Right lobe of liver (tissue), 6 donors: ENCODE measurements at regions not wholly inside any gene's neighbourhood (a gene's known extent, or its start where the extent isn't known, plus 50 kb on each side); places are given as distances from the start of the nearest gene placed in this dataset.

Source experiments
- ATAC-seq, 4 donors: fragments of 200-7000 bp; cut with Tn5 transposase; one replicate each; pipeline ENCODE4 v1.9.1; 2020; ENCODE audit warnings: mild to moderate bottlenecking in 4 of 4, moderate library complexity in 4 of 4
- DNase-seq, 3 donors: peaks; one replicate each; pipeline ENCODE4 v3.0.0-alpha.2; 2020
- H3K27ac ChIP-seq, 3 donors: fragments of 200-600 bp; one replicate each; pipeline ENCODE4 v1.8.0; 2022
- H3K27me3 ChIP-seq, 2 donors: fragments of 200-600 bp; one replicate each; pipeline ENCODE4 v1.8.0; 2022
- H3K36me3 ChIP-seq, 4 donors: fragments of 200-600 bp; sonication (generic) in 1 of 4; one replicate each; pipeline versions ENCODE4 v1.5.1 to v1.8.0; 2017 to 2022; ENCODE audit warnings: control low read depth in 1 of 4
- H3K4me1 ChIP-seq, 4 donors: fragments of 200-600 bp; sonication (generic) in 1 of 4; one replicate each; pipeline versions ENCODE4 v1.5.1 to v1.8.0; 2017 to 2022; ENCODE audit warnings: control low read depth in 1 of 4
- H3K4me3 ChIP-seq, 3 donors: fragments of 200-600 bp; one replicate each; pipeline ENCODE4 v1.8.0; 2022
- H3K9me3 ChIP-seq, 4 donors: fragments of 200-600 bp; sonication (generic) in 1 of 4; one replicate each; pipeline versions ENCODE4 v1.5.1 to v1.8.0; 2017 to 2022; ENCODE audit warnings: control low read depth in 1 of 4
- POLR2A ChIP-seq: fragments of 450-650 bp; IDR thresholded peaks from one replicate; pipeline ENCODE4 v1.6.1; 2017; ENCODE audit warnings: antibody characterized with exemption, mild to moderate bottlenecking
- WGBS: methylation state at CpG from one replicate; pipeline ENCODE4 v1.1.6; 2018; ENCODE audit warnings: low coverage, low lambda C conversion rate; ENCODE audit not compliant: insufficient coverage; ENCODE audit errors: missing lambda C conversion rate; 5-methylcytosine and 5-hydroxymethylcytosine counted together
- intact Hi-C, 2 donors: fragments of 100-400 bp; cut with DNase I; formaldehyde crosslinking; loops; one replicate each; pipeline versions ENCODE4 v1.11.2 to v1.14.1; 2022
- TF ChIP-seq, protein P1 (sequence below), 4 donors: fragments of 200-600 bp in 3 of 4; fragments of 450-650 bp in 1 of 4; IDR thresholded peaks; one replicate each; pipeline versions ENCODE4 v1.5.1 to v1.8.0; 2016 to 2022; ENCODE audit warnings: antibody characterized with exemption in 4 of 4, mild to moderate bottlenecking in 2 of 4
- donor health status: DM: no; HTN: yes; CAD: no.
- donor health status: DM: no; HTN: no; CAD: no.
- donor health status: DM: no; HTN: no; CAD: no.
- donor health status: DM: no; HTN: yes; CAD: no.
- donor health status: DM: no; HTN: yes; CAD: no.

DNA sequence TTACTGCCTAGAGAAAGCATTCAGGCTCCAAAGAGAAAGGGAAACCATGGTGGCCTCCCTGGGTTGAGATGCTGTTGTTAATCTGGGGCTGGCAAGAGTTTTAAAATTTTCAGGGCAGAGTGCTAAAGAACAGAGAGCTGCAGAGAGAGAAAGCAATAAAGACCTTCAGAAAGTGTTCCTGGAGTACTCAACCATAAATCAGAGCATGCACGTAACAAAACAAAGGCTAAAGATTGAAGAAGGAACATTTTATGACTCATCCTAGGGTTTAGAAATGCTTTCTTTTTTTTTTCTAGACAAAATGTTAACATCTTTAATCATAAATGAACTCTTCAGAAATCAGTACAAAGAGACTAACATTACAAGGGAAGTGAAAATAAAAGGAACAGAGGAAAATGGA is 562.3 kb upstream of the NDST4 start:
- 41% methylated on average over 1 of the region's 1 CpG for WGBS
- H3K4me3 ChIP-seq, result no peak overlapping the region
- no peaks in the 10 kb centered on the region for H3K4me1 ChIP-seq
- no peak overlapping the region for H3K27ac ChIP-seq
- DNase-seq, result no peak
- intact Hi-C loops, result no loop called here
- no peak for ATAC-seq
- TF ChIP-seq, protein P1, sequence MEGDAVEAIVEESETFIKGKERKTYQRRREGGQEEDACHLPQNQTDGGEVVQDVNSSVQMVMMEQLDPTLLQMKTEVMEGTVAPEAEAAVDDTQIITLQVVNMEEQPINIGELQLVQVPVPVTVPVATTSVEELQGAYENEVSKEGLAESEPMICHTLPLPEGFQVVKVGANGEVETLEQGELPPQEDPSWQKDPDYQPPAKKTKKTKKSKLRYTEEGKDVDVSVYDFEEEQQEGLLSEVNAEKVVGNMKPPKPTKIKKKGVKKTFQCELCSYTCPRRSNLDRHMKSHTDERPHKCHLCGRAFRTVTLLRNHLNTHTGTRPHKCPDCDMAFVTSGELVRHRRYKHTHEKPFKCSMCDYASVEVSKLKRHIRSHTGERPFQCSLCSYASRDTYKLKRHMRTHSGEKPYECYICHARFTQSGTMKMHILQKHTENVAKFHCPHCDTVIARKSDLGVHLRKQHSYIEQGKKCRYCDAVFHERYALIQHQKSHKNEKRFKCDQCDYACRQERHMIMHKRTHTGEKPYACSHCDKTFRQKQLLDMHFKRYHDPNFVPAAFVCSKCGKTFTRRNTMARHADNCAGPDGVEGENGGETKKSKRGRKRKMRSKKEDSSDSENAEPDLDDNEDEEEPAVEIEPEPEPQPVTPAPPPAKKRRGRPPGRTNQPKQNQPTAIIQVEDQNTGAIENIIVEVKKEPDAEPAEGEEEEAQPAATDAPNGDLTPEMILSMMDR (IDR thresholded peaks at IDR 0.05), result no peak
- TF ChIP-seq POLR2A, result no peak
- no peaks in the 10 kb centered on the region for H3K9me3 ChIP-seq
- no peaks in the 10 kb centered on the region for H3K36me3 ChIP-seq
- no peaks in the 10 kb centered on the region for H3K27me3 ChIP-seq

DNA sequence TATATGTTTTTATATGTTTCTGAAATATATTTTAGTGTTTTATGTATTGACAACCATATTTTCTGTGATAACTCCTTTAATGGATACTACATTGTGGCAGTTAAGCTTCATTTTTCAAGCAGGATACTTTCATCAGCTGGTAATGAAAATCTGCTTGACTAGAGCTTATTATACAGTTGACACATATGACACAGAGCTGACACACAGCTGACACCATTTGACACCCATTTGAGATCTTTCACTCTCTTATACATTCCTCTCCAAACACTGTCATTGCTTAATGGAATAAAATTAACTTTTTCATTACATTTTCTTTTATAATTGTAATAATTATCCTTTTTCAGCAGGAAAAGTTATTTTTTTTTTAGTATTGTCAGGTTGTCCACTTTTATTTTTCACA is 561.1 kb upstream of the NDST4 start:
- no peak for DNase-seq
- no peak for ATAC-seq
- no peaks in the 10 kb centered on the region for H3K36me3 ChIP-seq
- no peaks in the 10 kb centered on the region for H3K9me3 ChIP-seq
- TF ChIP-seq, protein P1 (IDR thresholded peaks at IDR 0.05), result no peak
- no peak for TF ChIP-seq POLR2A
- no peaks in the 10 kb centered on the region for H3K4me1 ChIP-seq
- H3K4me3 ChIP-seq, result no peak overlapping the region
- no peak overlapping the region for H3K27ac ChIP-seq
- no peaks in the 10 kb centered on the region for H3K27me3 ChIP-seq
- intact Hi-C loops, result no loop called here

DNA sequence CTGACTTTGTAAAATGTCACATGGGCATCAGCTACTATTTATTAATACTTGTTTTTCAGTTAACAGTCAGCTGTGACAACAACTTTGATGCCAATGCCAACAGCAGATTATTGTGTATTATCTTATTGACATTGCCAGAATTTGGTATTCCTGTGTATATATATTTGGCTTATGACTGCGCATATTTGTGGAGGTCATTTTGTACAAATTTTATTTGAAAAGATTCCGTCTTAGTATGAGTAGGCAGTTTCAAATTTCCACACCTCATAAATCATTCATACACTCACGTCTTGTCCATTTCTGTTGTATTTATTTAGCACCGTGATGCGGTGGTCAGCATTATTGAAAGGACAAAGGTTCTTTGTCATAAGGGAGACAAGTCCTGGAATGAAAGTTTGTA is 558.2 kb upstream of the NDST4 start:
- no peak for ATAC-seq
- no peak for TF ChIP-seq POLR2A
- TF ChIP-seq, protein P1 (IDR thresholded peaks at IDR 0.05), result no peak
- Histone ChIP-seq H3K9me3 (no peaks in the 10 kb centered on the region), H3K4me1 (no peaks in the 10 kb centered on the region), H3K36me3 (no peaks in the 10 kb centered on the region), H3K4me3 (no peak overlapping the region), H3K27ac (no peak overlapping the region), H3K27me3 (no peaks in the 10 kb centered on the region)
- intact Hi-C loops, result no loop called here
- 38% methylated on average over 5 of the region's 5 CpGs for WGBS
- no peak for DNase-seq

DNA sequence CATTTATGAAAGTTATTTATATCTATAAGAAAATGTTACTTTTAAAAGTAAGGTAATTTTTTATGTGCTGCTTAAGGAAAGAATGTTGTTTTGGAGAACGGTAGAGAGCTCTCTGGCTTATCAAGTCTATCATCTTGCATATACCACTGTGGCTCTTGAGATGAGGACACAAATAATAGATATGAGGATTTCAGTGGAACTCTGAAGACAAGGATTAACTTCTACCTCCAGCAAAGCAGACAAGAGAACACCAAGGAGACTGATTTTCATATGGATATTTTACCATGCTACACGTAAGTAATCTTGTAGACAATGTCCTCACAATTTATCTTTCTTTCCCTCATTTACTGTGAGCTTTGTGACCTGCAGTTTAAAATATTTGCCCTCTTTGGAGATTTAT is 557.5 kb upstream of the NDST4 start:
- WGBS, result 47% methylated on average over 2 of the region's 2 CpGs
- no peak for TF ChIP-seq POLR2A
- TF ChIP-seq, protein P1 (IDR thresholded peaks at IDR 0.05), result no peak
- H3K36me3 ChIP-seq, result no peaks in the 10 kb centered on the region
- no peaks in the 10 kb centered on the region for H3K27me3 ChIP-seq
- no peaks in the 10 kb centered on the region for H3K4me1 ChIP-seq
- no peaks in the 10 kb centered on the region for H3K9me3 ChIP-seq
- no peak overlapping the region for H3K27ac ChIP-seq
- ATAC-seq (no peak), DNase-seq (no peak)
- H3K4me3 ChIP-seq, result no peak overlapping the region
- intact Hi-C loops, result no loop called here

DNA sequence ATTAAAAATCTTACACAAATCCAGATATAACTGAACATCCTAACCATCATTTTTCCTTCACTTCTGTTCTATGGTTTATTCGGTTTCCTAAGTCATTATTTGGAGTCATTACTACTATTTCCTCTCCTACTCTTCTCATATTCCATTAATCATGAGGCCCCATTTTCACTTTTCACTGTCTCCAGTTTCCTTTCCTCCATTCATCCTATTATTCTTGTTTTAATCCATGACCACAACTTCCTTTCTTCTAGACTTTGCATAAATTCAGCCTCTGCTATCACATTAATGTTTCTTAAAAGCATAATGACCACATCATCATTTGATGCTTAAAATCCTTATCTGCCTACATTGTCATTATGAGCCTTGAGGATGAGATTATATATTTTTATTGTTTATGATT is 555.0 kb upstream of the NDST4 start:
- Histone ChIP-seq H3K27me3 (no peaks in the 10 kb centered on the region), H3K9me3 (no peaks in the 10 kb centered on the region), H3K36me3 (no peaks in the 10 kb centered on the region), H3K4me1 (no peaks in the 10 kb centered on the region), H3K27ac (no peak overlapping the region), H3K4me3 (no peak overlapping the region)
- no peak for TF ChIP-seq POLR2A
- TF ChIP-seq, protein P1 (IDR thresholded peaks at IDR 0.05), result no peak
- no peak for ATAC-seq
- DNase-seq, result no peak
- 27% methylated on average over 1 of the region's 1 CpG for WGBS
- intact Hi-C loops, result no loop called here
